Gastroesophageal sphincter (tissue), 3 donors: ENCODE measurements at regions not wholly inside any gene's neighbourhood (a gene's known extent, or its start where the extent isn't known, plus 50 kb on each side); places are given as distances from the start of the nearest gene placed in this dataset.

Experiments
- CTCF ChIP-seq, 4 experiments: fragments of 200-600 bp in 2 of 4; fragments of 450-650 bp in 2 of 4; sonication (generic) in 1 of 4; IDR thresholded peaks; one replicate each; pipeline ENCODE4 v1.5.1; 2017 to 2019; ENCODE audit warnings: antibody characterized with exemption in 4 of 4, mild to moderate bottlenecking in 2 of 4, moderate library complexity in 2 of 4
- EP300 ChIP-seq: sonication (generic); formaldehyde crosslinking; IDR thresholded peaks from one replicate; pipeline ENCODE4 v1.6.1; 2017; ENCODE audit warnings: antibody characterized with exemption, mild to moderate bottlenecking

- TF ChIP-seq CTCF (IDR thresholded peaks at IDR 0.05) = no peak
- TF ChIP-seq EP300 = no peak
These were observed 136.3 kb upstream of the PRDM1 start for GRCh38 chr6:105949869-105950268.
